HG02610 (cell line): ENCODE measurements at regions not wholly inside any gene's neighbourhood (a gene's known extent, or its start where the extent isn't known, plus 50 kb on each side); places are given as distances from the start of the nearest gene placed in this dataset.
A peak's percentile ranks its signal among the peaks of the same experiment; 100 is the strongest.

Experiments used
- ATAC-seq: cut with Tn5 transposase; IDR thresholded peaks from one replicate; pipeline ENCODE4 v1.9.1; 2021; ENCODE audit warnings: mild to moderate bottlenecking, moderate library complexity; ENCODE audit not compliant: unreplicated experiment

DNA sequence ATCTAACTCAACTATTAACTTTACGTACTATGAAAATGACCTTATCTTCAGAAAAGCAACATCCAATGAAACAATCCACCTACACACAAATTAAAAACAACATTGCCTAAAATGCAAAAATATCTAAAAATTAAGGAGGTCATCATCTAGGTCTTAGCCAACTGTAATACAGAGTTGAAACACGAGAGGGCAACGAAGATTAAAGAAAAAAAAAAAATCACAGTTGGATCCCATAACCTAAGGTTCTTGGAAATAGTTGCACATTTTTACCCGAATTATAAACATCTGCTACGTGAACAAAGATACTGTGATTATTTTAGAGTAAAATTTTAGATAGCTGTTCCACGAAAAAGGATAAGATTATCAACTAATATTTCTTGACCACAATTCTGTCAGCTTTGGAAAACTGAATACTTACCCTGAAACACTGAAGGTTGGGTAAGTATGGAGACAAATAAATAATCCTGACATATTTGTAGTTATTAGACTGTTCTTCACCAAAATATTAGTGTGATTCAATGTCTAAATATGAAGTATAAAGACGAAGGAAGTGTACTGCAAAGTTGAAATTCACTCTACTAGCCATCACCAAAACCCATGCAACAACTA lies 88.0 kb upstream of the AK4 start:
- ATAC-seq, result no peak

DNA sequence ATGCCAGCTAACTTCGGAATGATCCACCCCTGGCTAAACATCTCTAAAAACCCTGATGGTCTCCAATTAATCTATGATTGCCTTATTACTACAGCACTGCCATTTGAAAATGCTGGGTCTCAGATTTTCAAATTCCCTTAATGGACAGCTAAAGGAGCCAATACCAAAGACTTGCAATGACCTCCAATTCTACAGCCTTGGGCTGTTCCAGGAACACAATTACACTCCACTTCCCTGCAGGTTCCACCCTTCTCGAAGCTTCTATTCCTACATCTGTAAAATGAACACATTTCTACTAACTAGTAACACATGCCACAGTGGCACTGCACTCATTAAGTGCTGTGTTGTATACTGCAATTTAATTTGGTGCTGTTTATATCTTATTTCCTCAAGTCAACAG lies 85.7 kb upstream of the AK4 start:
- ATAC-seq, result no peak

DNA sequence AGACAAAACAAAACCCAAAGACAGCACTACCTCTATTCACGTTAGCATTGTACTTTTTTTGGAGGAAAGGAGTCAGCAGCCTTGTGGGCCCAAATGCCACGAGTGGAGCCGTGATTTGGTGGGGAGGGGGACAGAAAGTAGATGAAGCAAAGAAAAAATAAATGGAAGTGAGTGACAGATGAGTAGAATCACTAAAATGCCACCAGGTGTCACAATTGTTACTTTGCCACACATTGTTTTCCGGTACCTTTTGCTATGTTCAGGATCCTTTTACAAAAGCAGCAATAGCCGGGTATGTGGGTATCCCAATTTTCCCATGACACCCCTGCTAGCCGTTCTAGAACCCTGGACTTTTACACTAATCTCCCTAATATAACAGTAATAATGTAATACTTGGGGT lies 85.0 kb upstream of the AK4 start:
- ATAC-seq, result no peak

DNA sequence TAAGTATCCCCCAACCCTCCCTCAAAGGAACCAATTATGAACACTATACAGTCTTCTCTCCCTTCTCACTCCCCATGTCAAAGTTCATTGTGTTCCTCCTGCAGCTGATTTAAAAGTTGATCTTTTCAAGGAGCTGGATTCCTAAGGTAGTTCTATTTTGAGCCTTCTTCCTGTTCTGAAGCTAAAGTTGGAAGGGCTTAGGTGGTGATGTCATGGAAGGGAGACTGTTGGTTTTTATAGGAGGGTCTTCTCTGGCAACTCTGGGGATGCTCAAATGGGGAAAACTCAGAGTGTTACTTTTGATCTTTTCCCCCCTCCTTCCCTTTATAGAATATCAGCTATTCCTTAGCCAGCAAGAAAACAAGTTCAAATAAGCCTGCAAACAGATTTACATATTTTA lies 83.0 kb upstream of the AK4 start:
- no peak for ATAC-seq

DNA sequence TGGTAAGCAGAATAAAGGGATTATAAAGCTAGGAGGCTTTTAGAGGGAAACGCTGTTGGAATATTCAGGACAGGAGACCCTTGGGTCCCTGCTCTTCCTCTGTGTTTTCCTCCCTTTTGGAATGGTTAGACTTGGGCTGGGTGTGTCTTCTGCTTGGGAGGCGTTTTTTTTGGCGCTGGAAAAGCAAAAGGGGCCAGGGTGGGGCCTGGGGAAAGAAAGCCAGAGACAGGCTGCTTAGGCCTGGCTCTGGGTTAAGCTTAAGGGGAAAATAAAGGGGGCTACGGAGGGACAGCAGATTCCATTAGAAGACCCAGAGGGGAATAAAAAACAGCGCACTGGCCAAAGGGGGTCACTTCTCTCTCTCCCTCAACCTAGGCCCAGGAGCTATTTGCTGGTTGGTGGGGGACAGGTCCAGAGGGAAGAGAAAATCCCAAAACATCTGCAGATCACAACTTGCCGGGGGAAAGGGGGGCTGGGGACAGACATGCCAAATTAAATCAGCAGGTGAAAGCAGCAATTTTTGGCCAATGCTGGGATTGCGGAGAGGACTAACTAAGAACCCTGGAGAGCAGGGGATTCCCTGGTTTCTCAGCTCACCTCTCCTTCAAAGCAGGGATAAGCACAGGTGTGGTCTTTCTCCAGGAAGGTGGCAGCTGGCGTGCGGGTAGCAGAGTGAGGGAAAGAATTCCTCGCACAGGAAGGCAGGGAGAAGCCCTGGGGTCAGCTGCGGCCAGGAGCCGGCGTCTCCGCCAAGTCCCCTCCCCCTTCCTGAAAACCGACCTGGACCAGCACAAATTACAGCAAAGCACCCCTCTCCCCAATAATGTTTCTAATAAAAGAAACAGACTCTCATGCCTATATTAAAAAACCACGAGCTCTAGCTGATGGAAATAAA lies 82.2 kb upstream of the AK4 start:
- no peak for ATAC-seq

DNA sequence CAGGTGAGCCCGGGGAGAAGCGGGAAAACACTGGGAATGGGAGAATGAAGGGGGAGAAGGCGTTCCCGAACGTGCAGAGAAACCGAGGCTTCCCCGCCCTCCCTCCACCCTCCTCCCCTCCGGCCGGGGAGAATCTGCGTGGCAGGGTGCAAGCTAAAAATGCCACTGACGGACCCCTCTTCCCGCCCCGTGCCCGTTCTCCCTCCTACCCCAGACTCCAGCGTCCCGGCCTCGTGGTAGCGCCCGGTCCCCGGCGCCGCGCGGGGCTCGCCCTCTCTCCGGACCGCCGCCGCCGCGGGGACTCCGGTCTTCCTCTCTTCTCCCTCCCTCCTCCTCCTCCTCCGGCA lies 81.6 kb upstream of the AK4 start:
- no peak for ATAC-seq

DNA sequence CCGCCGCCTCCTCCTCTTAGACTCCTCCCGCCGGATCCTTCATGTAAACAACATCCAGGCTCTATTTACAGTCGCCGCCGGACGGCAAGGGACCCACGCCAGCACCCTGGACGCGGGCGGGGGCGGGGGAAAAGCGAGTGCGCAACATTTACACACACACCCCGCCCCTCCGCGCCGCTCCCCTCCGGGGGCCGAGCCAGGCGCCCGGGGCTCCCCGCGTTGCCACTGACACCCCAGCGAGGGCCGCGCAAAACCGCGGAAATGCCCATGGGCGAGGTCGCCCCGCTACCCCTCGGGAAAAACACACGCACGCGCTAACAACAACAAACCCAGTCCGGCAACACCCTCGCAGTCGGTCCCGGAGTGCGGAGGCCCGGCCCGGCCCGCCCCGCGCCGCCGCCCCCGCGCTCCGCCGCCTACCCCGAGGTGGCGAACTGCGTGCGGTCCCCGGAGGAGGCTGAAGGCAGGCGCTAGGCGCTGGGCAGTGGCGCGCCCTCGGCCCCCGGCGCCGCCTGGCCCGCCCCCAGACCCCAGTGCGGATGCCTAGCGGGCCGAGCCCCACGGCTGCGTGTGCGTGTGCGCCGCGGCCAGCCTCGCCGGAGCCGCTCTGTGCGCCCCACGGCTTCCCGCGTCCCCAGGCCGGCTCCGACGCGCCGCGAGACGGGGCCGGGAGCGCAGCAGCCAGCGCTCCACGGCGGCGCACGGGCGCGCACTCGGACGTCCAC lies 81.1 kb upstream of the AK4 start:
- ATAC-seq, result peak; percentile 47

DNA sequence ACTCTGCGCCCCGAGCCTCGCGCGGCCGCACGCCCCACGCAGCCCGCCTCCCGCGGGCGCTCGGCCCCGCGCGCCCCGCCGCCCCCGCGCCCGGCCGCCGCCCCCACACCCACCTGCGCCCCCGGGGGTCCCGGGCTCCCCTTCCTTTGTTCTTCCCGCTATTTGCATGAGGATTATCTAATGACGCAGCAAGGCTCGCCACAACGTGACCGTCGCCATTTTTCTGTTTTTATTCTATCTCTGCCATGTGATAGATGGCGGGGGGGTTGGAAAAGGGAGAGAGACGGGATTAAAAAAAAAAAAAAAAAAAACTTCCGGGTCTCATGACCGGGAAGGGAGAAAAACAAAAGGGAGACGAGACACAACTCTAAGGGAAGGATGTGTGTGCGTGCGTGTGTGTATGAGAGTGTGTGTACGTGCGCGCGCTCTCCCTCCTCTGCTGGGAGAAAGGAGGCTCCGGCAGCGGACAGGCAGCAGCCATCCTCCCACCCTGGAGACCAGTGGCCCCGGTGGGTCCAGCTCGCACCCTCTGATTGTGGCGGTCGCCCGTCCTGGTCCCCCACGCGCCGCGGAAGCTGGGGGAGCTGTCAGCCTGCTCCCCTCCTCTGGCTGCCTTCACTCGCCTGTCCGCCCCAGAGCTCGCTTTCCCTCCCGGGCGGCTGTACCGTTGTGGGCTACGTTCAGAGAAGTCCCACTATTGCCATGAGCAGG lies 80.4 kb upstream of the AK4 start:
- peak; percentile 29 for ATAC-seq

DNA sequence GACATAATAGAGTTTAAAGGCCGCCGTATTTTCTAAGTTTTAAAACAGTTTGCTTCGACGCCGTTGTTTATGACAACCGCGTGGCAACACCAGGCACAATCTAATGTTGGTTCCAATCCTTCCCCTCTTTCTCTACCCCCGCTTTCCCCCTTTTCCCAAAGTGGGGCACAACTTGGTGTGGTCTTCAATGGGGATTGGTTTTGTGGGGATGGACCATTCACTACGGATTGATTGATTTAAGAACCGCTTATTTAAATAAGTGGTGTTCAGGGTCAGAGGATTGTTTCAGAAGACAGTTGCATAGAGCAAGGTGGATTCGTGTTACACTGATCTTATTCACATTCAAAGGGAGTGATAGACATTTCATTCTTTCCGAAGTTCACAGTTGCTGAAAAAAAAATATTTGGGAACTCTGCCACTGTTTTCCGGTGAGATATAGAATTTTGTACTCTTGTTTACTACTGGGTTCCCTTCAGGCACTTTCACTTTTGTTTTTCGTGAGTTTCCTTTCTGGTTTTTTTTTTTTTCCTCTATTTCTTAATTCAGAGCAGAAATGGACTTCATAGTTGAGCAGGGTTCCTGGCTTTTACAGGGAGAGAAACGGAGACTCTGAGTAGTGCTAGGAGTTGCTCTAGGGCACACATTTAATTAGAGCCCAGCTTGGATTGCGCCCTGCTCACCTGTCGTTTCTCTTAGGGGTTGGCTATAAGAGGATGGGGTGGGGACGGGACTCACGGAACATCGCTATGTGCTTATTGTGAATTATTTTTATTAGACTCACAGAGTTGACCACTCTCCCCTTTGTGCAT lies 79.6 kb upstream of the AK4 start:
- peak; percentile 9 for ATAC-seq

DNA sequence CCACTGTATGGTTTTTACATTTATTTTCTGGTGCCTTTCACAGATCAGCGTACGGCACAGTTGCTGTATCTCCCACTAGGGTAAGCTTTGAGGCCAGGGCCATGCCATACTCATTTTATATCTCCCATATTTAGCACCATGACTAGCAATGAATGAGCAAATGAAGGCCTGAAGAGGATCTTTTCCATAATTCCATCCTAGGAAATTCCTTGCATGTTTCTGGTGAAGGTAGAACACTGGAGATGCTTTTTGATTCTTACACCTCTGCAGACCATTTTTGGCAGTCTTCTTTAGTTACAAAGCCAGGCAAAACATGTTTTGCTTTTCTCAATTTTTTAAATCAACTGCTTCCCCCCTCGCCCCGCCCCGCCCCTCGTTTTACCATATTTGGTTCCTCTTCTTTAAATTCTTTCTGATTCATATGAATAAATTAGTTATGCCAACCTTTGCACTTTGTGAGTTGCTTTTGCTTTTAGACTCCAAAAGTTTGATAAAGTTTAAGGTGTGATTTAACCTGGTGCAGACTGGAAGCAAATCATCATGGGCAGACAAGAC lies 78.9 kb upstream of the AK4 start:
- ATAC-seq, result no peak

DNA sequence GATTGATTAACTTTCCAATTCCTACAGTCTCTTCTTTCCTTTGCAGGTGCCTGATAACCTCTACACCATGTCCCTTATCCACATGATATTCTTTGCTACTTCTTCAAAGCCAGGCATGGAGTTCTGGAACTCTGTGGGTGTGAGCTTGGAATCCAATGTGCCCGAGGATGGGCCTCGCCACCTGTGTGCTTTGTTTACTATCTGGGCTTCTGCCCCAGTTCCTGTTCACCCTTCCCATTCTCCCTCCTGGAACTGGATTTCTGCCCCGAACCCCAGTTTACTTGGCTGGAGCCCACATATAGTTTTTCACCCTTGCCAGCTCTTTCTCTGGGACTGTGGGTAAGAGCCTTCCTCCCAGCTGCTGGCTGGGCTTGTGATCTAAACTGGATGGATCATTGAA lies 75.2 kb upstream of the AK4 start:
- no peak for ATAC-seq

DNA sequence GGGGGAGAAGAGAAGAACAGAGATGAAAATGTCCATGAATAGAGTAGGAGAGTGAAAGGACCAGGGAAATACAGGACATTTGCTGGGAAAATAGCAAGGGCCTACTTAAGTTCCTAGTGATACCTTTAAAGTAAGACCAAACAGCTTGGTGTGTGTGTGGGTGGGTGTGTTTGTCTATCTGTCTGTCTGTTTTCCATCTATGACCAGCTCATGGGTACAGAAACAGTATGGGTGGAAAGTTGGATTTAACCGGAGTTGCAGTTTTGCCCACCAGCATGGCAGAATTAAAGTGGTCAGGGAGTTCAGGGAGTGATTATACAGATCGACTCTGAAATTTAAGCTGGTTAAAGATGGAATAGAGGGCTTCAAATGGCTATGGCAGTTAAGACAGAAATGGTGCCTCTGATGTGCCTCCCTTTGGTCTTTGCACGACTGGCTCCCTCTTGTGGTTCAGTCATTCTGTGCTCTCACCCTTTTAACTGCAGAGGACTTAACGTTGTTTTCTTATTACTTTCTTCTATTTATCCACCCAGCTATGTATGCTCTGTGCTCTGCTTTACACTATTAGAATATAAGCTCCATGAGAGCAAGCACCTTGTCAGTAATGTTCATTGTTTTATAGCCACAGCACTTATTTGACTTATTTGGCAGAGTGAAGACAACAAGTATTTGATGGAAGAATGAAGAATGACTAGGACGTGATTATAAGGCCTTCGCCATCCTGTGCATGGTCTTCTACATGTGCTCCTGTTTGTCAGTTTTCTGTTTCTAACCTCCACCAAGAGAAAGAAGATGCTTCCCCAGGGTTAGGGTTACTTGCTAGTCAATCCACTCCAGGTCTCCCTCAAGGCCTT lies 72.7 kb upstream of the AK4 start:
- peak; percentile 86 for ATAC-seq

DNA sequence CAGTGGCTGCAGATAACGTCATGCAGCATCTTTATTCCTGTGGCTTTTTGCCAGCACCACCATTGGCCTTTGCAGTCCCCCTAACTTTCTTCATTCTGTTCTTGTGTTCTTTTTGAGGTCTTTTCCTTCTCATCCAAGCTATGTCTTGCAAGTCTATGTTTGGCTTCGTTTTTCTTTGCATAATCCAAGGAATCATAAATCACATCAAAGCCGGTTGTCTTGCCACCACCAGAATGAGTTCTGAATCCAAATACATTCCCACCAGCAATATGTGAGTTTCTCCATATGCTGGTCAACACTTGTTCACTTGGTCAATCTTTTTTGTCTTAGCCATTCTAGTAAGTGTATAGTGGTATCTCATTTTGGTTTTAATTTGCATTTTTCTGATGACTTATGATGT lies 70.6 kb upstream of the AK4 start:
- ATAC-seq, result no peak

DNA sequence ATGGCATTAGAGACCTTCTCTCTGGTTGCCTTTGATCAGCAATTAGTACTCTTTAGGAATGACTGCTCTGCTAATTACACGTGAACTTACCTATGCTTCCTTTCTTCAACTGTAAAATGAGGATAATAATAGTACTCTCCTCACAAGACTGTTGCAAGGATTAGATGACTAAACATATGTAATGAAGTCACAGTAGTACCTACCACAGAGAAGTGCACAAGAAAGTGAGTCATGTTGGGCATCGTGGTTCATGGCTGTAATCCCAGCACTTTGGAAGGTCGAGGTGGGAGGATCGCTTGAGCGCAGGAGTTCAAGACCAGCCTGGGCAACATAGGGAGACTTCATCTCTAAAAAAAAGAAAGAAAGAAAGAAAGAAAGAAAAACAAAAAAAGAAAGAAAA lies 68.1 kb upstream of the AK4 start:
- no peak for ATAC-seq

DNA sequence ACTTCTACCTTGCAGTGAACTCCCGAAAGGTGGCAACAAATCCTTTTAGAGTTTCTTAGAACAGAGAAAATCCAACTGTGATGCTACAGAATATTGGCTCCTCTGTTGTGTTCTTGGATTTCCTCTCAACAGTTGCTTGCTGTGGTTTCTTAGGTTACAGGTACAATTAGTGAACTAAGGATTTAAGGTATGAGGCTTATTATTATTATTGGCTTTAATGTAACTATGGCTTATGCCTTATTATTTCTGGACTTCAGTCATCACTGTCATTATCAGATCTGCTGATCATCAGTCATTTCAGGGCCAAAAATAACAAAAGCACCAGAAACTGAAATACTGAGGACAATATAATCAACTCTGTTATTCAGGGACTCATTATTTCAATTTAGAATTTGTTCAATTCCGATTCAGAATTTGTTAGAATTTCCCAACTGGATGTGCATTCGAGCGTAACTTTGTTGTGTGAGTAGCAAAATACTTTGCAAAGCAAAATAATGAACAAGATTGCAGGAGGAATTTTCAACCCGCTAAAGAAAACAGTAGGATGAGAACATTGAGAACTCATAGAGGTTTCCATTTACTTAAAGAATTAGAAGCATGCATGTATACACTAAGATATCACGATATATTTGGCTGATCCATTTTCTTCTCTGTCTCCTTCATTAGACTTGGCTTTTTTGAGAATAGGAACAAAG lies 65.5 kb upstream of the AK4 start:
- no peak for ATAC-seq

DNA sequence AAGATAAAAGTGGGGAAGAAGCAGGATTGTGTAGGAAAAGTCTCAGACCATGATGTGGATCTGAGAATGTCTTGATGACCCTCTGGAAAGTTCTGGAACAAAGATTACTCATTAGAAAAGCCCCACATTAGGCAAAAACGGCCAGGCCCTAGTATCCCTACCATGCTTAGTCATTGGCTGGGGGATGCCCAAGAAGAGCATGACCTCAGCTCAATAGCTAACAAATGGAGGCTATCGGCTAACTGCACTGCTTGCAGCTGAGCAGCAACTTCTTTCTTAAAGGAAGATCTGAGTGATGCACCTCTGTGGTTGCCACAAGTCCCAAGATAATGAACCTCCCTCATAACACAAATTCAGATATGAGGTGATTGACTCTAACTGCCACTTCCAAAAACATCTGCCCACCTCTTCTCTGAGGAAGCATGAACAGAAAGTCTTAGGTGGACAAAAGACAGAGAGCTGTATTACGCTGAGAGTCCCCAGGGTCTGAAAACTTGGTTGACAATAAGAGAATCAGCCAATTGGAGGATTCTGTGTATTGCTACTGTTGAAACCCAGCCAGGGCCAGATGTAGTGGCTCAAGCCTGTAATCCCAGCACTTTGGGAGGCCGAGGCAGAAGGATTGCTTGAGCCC lies 64.6 kb upstream of the AK4 start:
- peak; percentile 78 for ATAC-seq

DNA sequence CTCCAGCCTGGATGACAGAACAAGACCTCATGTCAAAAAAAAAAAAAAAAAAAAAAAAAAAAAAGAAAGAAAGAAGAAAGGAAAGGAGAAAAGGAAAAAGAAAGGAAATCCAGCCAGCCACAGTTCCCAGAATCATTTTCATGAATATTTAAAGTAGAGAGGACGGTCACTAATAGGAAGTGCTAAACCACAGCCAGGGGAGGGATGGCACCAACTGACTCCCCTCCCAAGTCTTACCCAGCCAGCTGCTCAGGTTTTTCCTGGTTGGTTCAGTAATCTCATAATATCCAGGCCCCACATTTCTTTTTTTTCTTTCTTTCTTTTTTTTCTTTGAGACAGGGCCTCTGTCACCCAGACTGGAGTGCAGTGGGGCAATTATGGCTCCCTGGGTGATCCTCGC lies 63.9 kb upstream of the AK4 start:
- ATAC-seq, result no peak

DNA sequence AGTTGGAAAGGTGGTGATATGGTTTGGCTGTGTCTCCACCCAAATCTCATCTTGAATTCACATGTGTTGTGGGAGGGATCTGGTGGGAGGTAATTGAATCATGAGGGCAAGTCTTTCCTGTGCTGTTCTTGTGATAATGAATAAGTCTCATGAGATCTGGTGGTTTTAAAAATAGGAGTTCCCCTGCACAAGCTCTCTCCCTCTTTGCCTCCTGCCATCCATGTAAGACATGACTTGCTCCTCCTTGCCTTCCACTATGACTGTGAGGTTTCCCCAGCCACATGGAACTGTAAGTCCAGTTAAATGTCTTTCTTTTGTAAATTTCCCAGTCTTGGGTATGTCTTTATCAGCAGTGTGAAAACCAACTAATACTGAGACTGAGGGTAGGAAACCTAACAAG lies 60.5 kb upstream of the AK4 start:
- ATAC-seq, result peak; percentile 36
